SU-DHL-6 (cell line): ENCODE measurements at regions not wholly inside any gene's neighbourhood (a gene's known extent, or its start where the extent isn't known, plus 50 kb on each side); places are given as distances from the start of the nearest gene placed in this dataset.

Experiments used
- H2AFZ ChIP-seq: fragments of 200-600 bp; sonication (generic); 2 replicates; pipeline ENCODE4 v1.6.1; 2014; ENCODE audit warnings: low read depth, mild to moderate bottlenecking, moderate library complexity, mixed read lengths, antibody characterized with exemption, low read length; ENCODE audit not compliant: severe bottlenecking
- H3F3A ChIP-seq: fragments of 200-600 bp; shearing (Covaris generic); 2 replicates; pipeline ENCODE4 v1.6.0; 2016; ENCODE audit warnings: antibody characterized with exemption, mild to moderate bottlenecking; ENCODE audit not compliant: insufficient read depth
- H3K27ac ChIP-seq: fragments of 200-600 bp; sonication (generic); 2 replicates; pipeline ENCODE4 v1.5.1; 2016; ENCODE audit warnings: low read depth, mild to moderate bottlenecking, low read length, moderate library complexity, mixed read lengths
- H3K27me3 ChIP-seq: fragments of 200-600 bp; sonication (generic), shearing (Covaris generic); 2 replicates; pipeline ENCODE4 v1.6.0; 2014; ENCODE audit warnings: mild to moderate bottlenecking, low read length
- H3K36me3 ChIP-seq: fragments of 200-600 bp; sonication (generic); 2 replicates; pipeline ENCODE4 v1.6.1; 2014; ENCODE audit warnings: mild to moderate bottlenecking, low read length, mixed read lengths
- H3K4me2 ChIP-seq: fragments of 300-600, 200-600 bp; shearing (Covaris generic), sonication (generic); 2 replicates; pipeline ENCODE4 v1.6.0; 2014; ENCODE audit warnings: low read length, low read depth, mild to moderate bottlenecking; ENCODE audit not compliant: poor library complexity, severe bottlenecking
- H3K4me3 ChIP-seq: fragments of 200-600 bp; sonication (generic); 2 replicates; pipeline ENCODE4 v1.5.1; 2014; ENCODE audit warnings: antibody characterized with exemption, low read length, mild to moderate bottlenecking, mixed read lengths; ENCODE audit not compliant: insufficient read depth, poor library complexity, severe bottlenecking
- H3K79me2 ChIP-seq: fragments of 200-600 bp; sonication (generic); 2 replicates; pipeline ENCODE4 v1.6.1; 2014; ENCODE audit warnings: mild to moderate bottlenecking, low read length, moderate library complexity; ENCODE audit not compliant: insufficient read depth
- H3K9ac ChIP-seq: fragments of 200-600 bp; sonication (generic); 2 replicates; pipeline ENCODE4 v1.7.0; 2014; ENCODE audit warnings: mild to moderate bottlenecking, low read length
- H3K9me2 ChIP-seq: fragments of 200-600 bp; sonication (generic); replicated peaks from 2 replicates; pipeline ENCODE4 v1.6.1; 2014; ENCODE audit warnings: low read length; ENCODE audit not compliant: insufficient read depth
- H3K9me3 ChIP-seq: fragments of 200-600 bp; sonication (generic); 2 replicates; pipeline ENCODE4 v1.6.1; 2014; ENCODE audit warnings: low read length, mixed read lengths; ENCODE audit not compliant: insufficient read depth
- H4K20me1 ChIP-seq: fragments of 200-600 bp; sonication (generic); 2 replicates; pipeline ENCODE4 v1.6.1; 2014; ENCODE audit warnings: low read depth, mild to moderate bottlenecking, antibody characterized with exemption, low read length, moderate library complexity, mixed read lengths
- EZH2phosphoT487 ChIP-seq: fragments of 200-600 bp; sonication (generic), shearing (Covaris generic); conservative IDR thresholded peaks from 2 replicates; pipeline ENCODE4 v1.6.1; 2018; ENCODE audit warnings: mild to moderate bottlenecking, antibody characterized with exemption, low read length, moderate library complexity, mixed read lengths
- TF ChIP-seq, protein P1 (sequence below): fragments of 200-600 bp; sonication (generic); IDR thresholded peaks from one replicate; pipeline ENCODE4 v1.5.1; 2017; ENCODE audit warnings: antibody characterized with exemption, mild to moderate bottlenecking, low read length, moderate library complexity; ENCODE audit not compliant: insufficient read depth, poor library complexity, severe bottlenecking

DNA sequence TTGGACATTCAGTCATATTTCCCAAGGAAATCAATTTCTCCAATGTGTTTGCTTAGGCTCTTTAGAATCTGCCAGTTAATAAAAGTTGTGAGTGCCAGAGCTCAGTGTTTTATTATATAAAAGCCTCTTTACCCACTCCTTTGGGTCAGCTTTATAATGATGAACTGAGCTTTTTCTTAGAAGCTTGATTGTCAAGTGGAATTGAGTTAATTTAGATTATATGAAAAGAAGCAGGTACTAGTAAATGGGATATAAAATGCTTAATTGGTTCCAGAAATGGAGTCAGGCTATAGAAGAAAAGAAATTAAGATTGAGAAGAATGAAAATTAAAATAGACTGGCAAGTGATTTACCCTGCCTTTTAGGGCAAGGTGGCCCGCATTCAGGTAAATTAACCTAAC, 363.2 kb downstream of the SLITRK6 start:
- no peaks in the 10 kb centered on the region for H3K79me2 ChIP-seq
- no peaks in the 10 kb centered on the region for H3F3A ChIP-seq
- no peaks in the 10 kb centered on the region for H3K27me3 ChIP-seq
- H3K9me3 ChIP-seq = peaks cover 8% of the 10 kb centered on the region; the same call in 1 of the 2 replicates
- no peaks in the 10 kb centered on the region for H3K9me2 ChIP-seq
- no peak overlapping the region for H3K4me3 ChIP-seq
- no peak overlapping the region for H2AFZ ChIP-seq
- no peak overlapping the region for H3K27ac ChIP-seq
- no peak overlapping the region for H3K4me2 ChIP-seq
- no peak overlapping the region for H3K9ac ChIP-seq
- no peaks in the 10 kb centered on the region for H3K36me3 ChIP-seq
- TF ChIP-seq EZH2phosphoT487 = no peak
- TF ChIP-seq, protein P1, sequence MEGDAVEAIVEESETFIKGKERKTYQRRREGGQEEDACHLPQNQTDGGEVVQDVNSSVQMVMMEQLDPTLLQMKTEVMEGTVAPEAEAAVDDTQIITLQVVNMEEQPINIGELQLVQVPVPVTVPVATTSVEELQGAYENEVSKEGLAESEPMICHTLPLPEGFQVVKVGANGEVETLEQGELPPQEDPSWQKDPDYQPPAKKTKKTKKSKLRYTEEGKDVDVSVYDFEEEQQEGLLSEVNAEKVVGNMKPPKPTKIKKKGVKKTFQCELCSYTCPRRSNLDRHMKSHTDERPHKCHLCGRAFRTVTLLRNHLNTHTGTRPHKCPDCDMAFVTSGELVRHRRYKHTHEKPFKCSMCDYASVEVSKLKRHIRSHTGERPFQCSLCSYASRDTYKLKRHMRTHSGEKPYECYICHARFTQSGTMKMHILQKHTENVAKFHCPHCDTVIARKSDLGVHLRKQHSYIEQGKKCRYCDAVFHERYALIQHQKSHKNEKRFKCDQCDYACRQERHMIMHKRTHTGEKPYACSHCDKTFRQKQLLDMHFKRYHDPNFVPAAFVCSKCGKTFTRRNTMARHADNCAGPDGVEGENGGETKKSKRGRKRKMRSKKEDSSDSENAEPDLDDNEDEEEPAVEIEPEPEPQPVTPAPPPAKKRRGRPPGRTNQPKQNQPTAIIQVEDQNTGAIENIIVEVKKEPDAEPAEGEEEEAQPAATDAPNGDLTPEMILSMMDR = no peak
- no peaks in the 10 kb centered on the region for H4K20me1 ChIP-seq

DNA sequence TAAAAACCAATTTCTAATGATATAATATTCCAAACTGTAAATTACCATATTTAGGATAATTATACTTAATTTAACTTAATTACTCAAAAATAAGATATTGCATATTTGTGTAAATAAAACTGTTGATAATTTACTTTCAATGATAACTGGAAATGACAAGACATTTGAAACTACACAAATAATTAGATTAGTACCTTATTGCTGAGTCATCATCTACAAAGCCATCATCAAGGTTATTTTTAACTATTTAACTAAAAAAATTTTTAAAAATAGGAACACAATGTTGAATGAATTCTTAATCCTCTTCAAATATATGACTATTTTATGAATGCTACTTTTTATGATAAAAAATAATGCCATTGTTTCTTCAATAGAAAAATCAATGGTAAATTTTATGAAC, 364.3 kb downstream of the SLITRK6 start:
- no peak overlapping the region for H3K4me3 ChIP-seq
- H3K9me2 ChIP-seq = no peaks in the 10 kb centered on the region
- no peak overlapping the region for H2AFZ ChIP-seq
- no peaks in the 10 kb centered on the region for H3K36me3 ChIP-seq
- H3K27me3 ChIP-seq = no peaks in the 10 kb centered on the region
- H4K20me1 ChIP-seq = no peaks in the 10 kb centered on the region
- no peaks in the 10 kb centered on the region for H3F3A ChIP-seq
- no peak overlapping the region for H3K9ac ChIP-seq
- peaks cover 8% of the 10 kb centered on the region; the same call in 1 of the 2 replicates for H3K9me3 ChIP-seq
- no peaks in the 10 kb centered on the region for H3K79me2 ChIP-seq
- no peak overlapping the region for H3K4me2 ChIP-seq
- H3K27ac ChIP-seq = no peak overlapping the region
- no peak for TF ChIP-seq EZH2phosphoT487
- TF ChIP-seq, protein P1 = no peak

DNA sequence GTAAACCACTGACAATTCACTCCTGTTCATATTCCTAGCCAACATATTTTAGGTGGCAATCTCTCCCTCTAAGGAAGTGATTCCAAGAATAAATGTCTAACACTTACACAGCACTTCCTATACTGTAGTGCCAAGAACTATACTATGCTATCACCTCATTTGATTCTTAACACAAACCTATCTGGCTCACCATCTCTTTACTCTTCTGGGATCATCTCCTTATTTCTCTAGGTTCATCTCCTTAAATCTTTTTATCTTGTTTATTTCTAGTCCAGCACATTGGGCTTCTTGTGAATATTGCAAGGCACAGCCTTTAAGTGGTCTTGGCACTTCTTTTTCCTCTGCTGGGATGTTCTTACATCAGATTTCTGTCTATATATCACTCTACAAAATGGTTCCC, 366.3 kb downstream of the SLITRK6 start:
- no peaks in the 10 kb centered on the region for H3K27me3 ChIP-seq
- H3K4me3 ChIP-seq = no peak overlapping the region
- no peak overlapping the region for H2AFZ ChIP-seq
- TF ChIP-seq, protein P1 = no peak
- TF ChIP-seq EZH2phosphoT487 = no peak
- no peak overlapping the region for H3K27ac ChIP-seq
- no peak overlapping the region for H3K4me2 ChIP-seq
- H3K9me3 ChIP-seq = peaks cover 8% of the 10 kb centered on the region; the same call in 1 of the 2 replicates
- no peaks in the 10 kb centered on the region for H4K20me1 ChIP-seq
- no peaks in the 10 kb centered on the region for H3K9me2 ChIP-seq
- no peaks in the 10 kb centered on the region for H3K36me3 ChIP-seq
- H3K79me2 ChIP-seq = no peaks in the 10 kb centered on the region
- no peaks in the 10 kb centered on the region for H3F3A ChIP-seq
- no peak overlapping the region for H3K9ac ChIP-seq
